Mononuclear cell (primary cell): ENCODE measurements at regions not wholly inside any gene's neighbourhood (a gene's known extent, or its start where the extent isn't known, plus 50 kb on each side); places are given as distances from the start of the nearest gene placed in this dataset.

Experiments used
- H3K27me3 ChIP-seq: 2 replicates; pipeline ENCODE4 v1.6.0; 2011; ENCODE audit warnings: low read length, control low read depth; ENCODE audit not compliant: insufficient read depth
- H3K4me1 ChIP-seq: 2 replicates; pipeline ENCODE4 v1.5.1; 2011; ENCODE audit warnings: mild to moderate bottlenecking, low read length, control low read depth; ENCODE audit not compliant: insufficient read depth
- H3K4me3 ChIP-seq: 2 replicates; pipeline ENCODE4 v1.5.1; 2011; ENCODE audit warnings: mild to moderate bottlenecking, low read length, moderate library complexity
- H3K9me3 ChIP-seq: 2 replicates; pipeline ENCODE4 v1.5.1; 2011; ENCODE audit warnings: low read depth, mild to moderate bottlenecking, control low read depth, low read length

DNA sequence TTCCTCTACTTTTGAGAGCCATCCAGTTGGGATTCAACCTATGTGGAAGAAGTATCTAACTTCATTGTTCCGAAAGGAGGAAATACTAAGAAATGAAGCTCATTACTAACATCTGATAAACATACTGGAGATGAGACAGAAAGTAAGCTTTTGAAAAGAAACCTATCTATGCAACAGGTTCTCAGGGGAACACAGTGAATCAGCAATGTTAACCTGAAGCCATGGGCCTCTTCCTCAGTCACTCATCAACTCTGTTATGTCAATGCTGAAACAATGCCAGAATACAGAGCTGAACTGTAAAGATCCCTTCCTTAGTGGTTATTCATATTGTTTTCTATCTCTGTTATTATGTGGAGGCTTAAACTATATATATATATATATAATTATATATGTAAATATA lies 55.5 kb upstream of the ESRRG start:
- Histone ChIP-seq H3K27me3 (no peaks in the 10 kb centered on the region), H3K4me3 (no peak overlapping the region), H3K4me1 (no peaks in the 10 kb centered on the region), H3K9me3 (no peaks in the 10 kb centered on the region)

DNA sequence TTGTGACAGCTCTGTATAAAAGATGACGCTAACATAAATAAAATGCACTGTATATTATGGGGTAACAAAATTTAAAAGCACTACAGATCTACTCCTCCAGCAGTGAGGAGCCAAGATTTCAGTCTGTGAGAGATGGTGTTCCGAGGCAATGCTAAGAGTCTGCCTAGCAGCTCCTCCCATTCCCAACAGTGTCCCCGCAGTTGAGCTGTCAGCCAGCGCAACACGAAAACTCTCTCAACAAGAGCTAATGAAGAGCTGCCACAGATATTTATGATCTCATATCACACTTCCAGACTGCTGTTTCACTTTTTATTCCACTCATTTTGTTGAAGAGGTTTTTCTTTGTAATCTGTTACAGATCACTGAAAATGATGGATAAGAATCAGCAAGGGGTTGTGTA lies 53.9 kb upstream of the ESRRG start:
- Histone ChIP-seq H3K4me3 (no peak overlapping the region), H3K4me1 (no peaks in the 10 kb centered on the region), H3K9me3 (no peaks in the 10 kb centered on the region), H3K27me3 (no peaks in the 10 kb centered on the region)
